ENCODE measurements at regions not wholly inside any gene's neighbourhood (a gene's known extent, or its start where the extent isn't known, plus 50 kb on each side); places are given as distances from the start of the nearest gene placed in this dataset.

GRCh38 chr13:20285530-20285929, 53.4 kb upstream of the GJB6 start:
- ChIA-PET CTCF (no interaction called here), POLR2A (no interaction called here)
- no peak for TF ChIP-seq SUZ12 (IDR thresholded peaks at IDR 0.05)
- TF ChIP-seq FOXM1 (IDR thresholded peaks at IDR 0.05; ENCODE audit: borderline replicate concordance), result no peak
- no peak for TF ChIP-seq L3MBTL2 (conservative IDR thresholded peaks at IDR 0.05)
- no peak for DNase-seq (ENCODE audit: extremely low spot score)
